UCSD-AML1 (cell line): ENCODE measurements at regions not wholly inside any gene's neighbourhood (a gene's known extent, or its start where the extent isn't known, plus 50 kb on each side); places are given as distances from the start of the nearest gene placed in this dataset.
"Not testable (repeated sequence)": the region's sequence is repeated elsewhere in the genome, so short reads cannot be mapped to it uniquely, and the experiment has no call there.

Source experiments
- DNase-seq: peaks from one replicate; lab custom pipeline; 2025; ENCODE audit not compliant: unreplicated experiment; lab: John Stamatoyannopoulos, UW

GRCh38 chr10:113486531-113486930, 66.3 kb upstream of the HABP2 start:
- DNase-seq: no peak

DNA sequence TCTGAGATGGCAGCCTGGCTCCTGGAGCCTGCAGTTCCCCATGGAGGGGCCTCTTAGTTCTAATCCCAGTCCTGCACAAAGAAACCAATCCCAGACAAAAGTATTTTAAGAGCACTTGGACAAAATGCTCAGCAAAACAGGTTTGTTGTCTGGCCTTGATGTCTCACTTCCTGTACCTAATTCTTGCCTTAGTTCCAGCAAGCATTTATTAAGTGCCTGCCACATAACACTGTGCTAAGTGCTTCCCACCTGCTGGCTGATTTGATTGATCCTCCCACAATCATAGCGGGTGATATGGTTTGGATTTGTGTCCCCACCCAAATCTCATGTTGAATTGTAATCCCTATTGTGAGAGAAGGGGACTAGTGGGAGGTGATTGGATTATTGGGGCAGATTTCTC, 65.7 kb upstream of the HABP2 start:
- DNase-seq: no peak

- DNase-seq: no peak
Observed at GRCh38 chr10:113488186-113488585, 64.7 kb upstream of the HABP2 start.

GRCh38 chr10:113489522-113489921, 63.3 kb upstream of the HABP2 start:
- not testable (repeated sequence) for DNase-seq

GRCh38 chr10:113491967-113492565, 60.8 kb upstream of the HABP2 start:
- DNase-seq: no peak

DNA sequence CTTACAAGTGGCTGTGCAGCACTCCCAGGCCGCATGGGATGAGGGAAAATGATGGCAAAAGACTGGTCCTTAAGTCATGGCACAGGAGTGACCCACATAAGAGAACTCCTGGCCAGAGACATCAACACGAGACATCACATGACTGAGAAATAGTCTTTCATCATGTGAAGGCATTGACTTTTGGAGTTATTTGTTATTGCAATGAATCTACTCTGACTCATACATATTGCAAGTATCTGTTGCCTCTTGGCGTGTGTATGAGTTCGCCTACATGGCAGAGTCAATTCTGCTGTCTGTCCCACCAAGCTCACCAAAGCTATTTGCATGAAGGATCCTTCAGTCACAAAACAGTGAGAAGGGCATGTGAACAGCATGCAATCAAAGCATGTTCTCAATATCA, 59.7 kb upstream of the HABP2 start:
- no peak for DNase-seq

GRCh38 chr10:113493882-113494301, 59.0 kb upstream of the HABP2 start:
- DNase-seq: no peak

DNA sequence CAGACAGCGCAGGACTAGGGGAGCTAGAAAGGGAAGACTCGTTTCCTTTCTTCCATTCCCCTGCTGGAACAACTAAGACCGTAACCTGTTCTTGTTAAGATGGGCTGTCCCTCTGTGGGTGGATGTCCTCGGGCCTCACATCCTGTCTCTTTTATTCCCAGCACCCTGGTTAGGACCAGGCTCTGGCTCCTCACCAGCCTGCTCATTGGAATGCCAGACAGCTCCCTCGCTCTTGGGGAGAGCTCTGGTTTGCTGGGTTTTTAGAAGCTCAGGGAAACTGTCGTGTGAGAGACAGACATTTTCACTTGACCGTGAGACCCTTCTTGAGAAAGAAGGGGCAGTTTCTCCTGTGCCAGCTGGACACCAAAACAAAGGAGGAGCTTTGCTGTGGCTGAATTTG, 58.1 kb upstream of the HABP2 start:
- no peak for DNase-seq

DNA sequence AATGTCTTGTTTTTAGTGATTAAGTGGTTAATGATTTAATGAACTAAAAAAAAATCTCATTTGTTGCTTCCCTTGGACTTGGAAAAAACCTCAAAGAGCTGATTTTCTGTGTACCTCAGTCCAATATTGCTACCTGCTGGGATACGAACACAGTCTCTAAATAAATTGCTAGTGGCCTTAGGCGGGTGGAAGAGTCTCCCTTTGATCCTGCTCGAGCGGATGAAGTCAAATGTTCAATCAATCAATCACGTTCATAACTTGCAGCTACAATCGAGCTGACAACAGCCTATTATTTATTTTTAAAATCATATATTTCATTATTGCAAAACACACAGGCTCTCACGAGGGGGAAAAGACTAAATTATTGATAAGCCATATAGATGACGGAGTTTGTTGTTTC, 57.3 kb upstream of the HABP2 start:
- no peak for DNase-seq

- DNase-seq: no peak
Observed at GRCh38 chr10:113496111-113497109, 56.4 kb upstream of the HABP2 start.

- no peak for DNase-seq
Observed at GRCh38 chr10:113497198-113497597, 55.7 kb upstream of the HABP2 start.

DNA sequence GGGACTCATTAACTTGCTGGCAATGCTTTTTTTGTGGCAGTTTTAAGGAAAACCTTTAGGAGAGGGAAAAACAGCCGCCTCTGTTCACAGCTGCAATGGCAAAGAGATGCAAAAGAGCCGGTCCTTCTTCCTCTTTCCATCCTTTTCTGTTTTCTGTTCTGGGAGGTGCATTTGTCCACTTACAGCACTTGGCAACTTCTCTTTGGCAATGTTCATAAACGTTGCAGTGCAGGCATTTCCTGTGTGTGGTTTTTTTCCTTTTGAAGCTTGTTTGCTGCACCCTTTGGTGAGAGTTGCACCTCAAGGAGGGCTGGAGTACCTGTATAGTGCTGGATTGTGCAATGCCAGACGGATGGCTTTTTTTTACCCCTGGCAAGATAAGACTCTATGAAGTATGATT, 53.9 kb upstream of the HABP2 start:
- no peak for DNase-seq

GRCh38 chr10:113499806-113500205, 53.0 kb upstream of the HABP2 start:
- DNase-seq: no peak

- DNase-seq: not testable (repeated sequence)
Observed at GRCh38 chr10:113501031-113501430, 51.8 kb upstream of the HABP2 start.
